ENCODE measurements at regions not wholly inside any gene's neighbourhood (a gene's known extent, or its start where the extent isn't known, plus 50 kb on each side); places are given as distances from the start of the nearest gene placed in this dataset.

DNA sequence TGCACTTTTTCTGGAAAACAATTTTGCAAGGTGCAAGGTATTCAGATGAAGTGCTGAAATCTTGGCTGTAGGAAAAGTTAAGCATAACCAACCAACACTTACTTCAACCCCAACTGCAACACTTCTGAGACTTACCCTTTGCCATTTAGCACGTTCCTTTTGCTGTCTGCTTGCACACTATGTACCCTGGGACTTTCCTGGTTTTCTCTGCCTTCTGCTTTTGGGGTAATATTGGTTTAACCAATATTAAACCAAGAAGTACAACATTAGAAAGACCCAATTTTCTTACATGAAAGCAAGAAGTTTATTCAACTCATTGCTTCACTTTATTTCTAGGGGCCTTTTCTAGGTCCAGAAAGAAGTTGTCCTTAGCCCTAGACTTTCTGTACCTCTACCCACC lies 193.0 kb downstream of the HLX start:
- TF ChIP-seq EP300 (IDR thresholded peaks at IDR 0.05; ENCODE audit: borderline replicate concordance in 1 of 2, control insufficient read depth in 1 of 2, low read depth in 2 of 2, low read length in 2 of 2): 0 out of 4 replicates have a peak, but pooled peaks of 1 of the 2 experiments have one; percentile 42
- no peak for TF ChIP-seq NFIC (IDR thresholded peaks at IDR 0.05; ENCODE audit: low read depth, low read length)
- TF ChIP-seq, protein P1, sequence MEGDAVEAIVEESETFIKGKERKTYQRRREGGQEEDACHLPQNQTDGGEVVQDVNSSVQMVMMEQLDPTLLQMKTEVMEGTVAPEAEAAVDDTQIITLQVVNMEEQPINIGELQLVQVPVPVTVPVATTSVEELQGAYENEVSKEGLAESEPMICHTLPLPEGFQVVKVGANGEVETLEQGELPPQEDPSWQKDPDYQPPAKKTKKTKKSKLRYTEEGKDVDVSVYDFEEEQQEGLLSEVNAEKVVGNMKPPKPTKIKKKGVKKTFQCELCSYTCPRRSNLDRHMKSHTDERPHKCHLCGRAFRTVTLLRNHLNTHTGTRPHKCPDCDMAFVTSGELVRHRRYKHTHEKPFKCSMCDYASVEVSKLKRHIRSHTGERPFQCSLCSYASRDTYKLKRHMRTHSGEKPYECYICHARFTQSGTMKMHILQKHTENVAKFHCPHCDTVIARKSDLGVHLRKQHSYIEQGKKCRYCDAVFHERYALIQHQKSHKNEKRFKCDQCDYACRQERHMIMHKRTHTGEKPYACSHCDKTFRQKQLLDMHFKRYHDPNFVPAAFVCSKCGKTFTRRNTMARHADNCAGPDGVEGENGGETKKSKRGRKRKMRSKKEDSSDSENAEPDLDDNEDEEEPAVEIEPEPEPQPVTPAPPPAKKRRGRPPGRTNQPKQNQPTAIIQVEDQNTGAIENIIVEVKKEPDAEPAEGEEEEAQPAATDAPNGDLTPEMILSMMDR (IDR thresholded peaks at IDR 0.05 in 2 of 3, conservative IDR thresholded peaks at IDR 0.05 in 1 of 3; ENCODE audit: control insufficient read depth in 2 of 3, extremely low read depth in 1 of 3, insufficient read depth in 1 of 3, low read depth in 3 of 3, low read length in 3 of 3): no peak
- TF ChIP-seq POLR2AphosphoS5 (IDR thresholded peaks at IDR 0.05; ENCODE audit: low read length): no peak
- no peak for TF ChIP-seq FOXM1 (IDR thresholded peaks at IDR 0.05; ENCODE audit: low read depth, low read length)
- no peak for TF ChIP-seq STAT1 (conservative IDR thresholded peaks at IDR 0.05)
